ENCODE measurements at regions not wholly inside any gene's neighbourhood (a gene's known extent, or its start where the extent isn't known, plus 50 kb on each side); places are given as distances from the start of the nearest gene placed in this dataset.
"Not testable (repeated sequence)": the region's sequence is repeated elsewhere in the genome, so short reads cannot be mapped to it uniquely, and the experiment has no call there.

GRCh38 chr17:13092010-13092409, 74.2 kb upstream of the ELAC2 start:
- H3K23ac ChIP-seq (ENCODE audit: insufficient read length); H3K27ac ChIP-seq (ENCODE audit: low read depth, low read length); H3K4me3 ChIP-seq (ENCODE audit: extremely low read depth in 1 of 4, insufficient read depth in 2 of 4, low read depth in 3 of 4, low read length in 4 of 4); H3K56ac ChIP-seq (replicated peaks; ENCODE audit: insufficient read length, low read depth, low read length); H3K4me2 ChIP-seq (ENCODE audit: insufficient read depth in 1 of 2, low read depth in 2 of 2, low read length in 2 of 2); H3K23me2 ChIP-seq (ENCODE audit: low read depth, low read length); H2BK15ac ChIP-seq (ENCODE audit: low read length); H3K14ac ChIP-seq (ENCODE audit: insufficient read length); H2AK5ac ChIP-seq (ENCODE audit: low read depth, low read length); H4K20me1 ChIP-seq (replicated peaks in 1 of 2; ENCODE audit: control insufficient read depth in 1 of 2, insufficient read depth in 2 of 2, low read length in 2 of 2); H3K4ac ChIP-seq (replicated peaks; ENCODE audit: insufficient read length, low read depth, low read length); H3K36me3 ChIP-seq (ENCODE audit: control insufficient read depth in 2 of 4, insufficient read depth in 4 of 4, low read length in 3 of 4); H3K27me3 ChIP-seq (replicated peaks in 1 of 4; ENCODE audit: control insufficient read depth in 3 of 4, extremely low read depth in 1 of 4, insufficient read depth in 3 of 4, low read length in 3 of 4); H3K79me1 ChIP-seq (ENCODE audit: low read depth, low read length); H2AFZ ChIP-seq (ENCODE audit: low read length); H4K91ac ChIP-seq (replicated peaks; ENCODE audit: insufficient read length, low read length); H2BK120ac ChIP-seq (replicated peaks; ENCODE audit: low read depth, low read length); H4K5ac ChIP-seq (ENCODE audit: insufficient read length, low read depth, low read length); DNase-seq (ENCODE audit: low read depth in 1 of 2, low spot score in 2 of 2); H2BK20ac ChIP-seq (ENCODE audit: low read length); POLR2A ChIA-PET (ENCODE audit: partially characterized antibody); H3K18ac ChIP-seq (ENCODE audit: extremely low read depth, low read length); H3K9ac ChIP-seq (replicated peaks in 1 of 4; ENCODE audit: extremely low read depth in 1 of 4, low read depth in 3 of 4, low read length in 3 of 4); H2BK5ac ChIP-seq (ENCODE audit: low read depth, low read length); H3K4me1 ChIP-seq (replicated peaks in 1 of 4; ENCODE audit: control insufficient read depth in 3 of 4, insufficient read depth in 4 of 4, low read length in 3 of 4); H4K8ac ChIP-seq (ENCODE audit: extremely low read depth, insufficient read depth, low read length); H2BK12ac ChIP-seq (ENCODE audit: low read depth, low read length); H3K9me3 ChIP-seq (ENCODE audit: insufficient read depth in 2 of 2, low read depth in 1 of 2, low read length in 1 of 2); H3K79me2 ChIP-seq (ENCODE audit: control insufficient read depth in 1 of 2, insufficient read depth in 2 of 2, low read length in 2 of 2); FAIRE-seq: not testable (repeated sequence)
- 94% methylated on average over 5 of the region's 5 CpGs; no CpG with 5 or more reads in 1 of the 2 experiments for WGBS, 2 experiments (ENCODE audit: extremely low coverage in 1 of 2, insufficient coverage in 1 of 2, insufficient read length in 1 of 2, insufficient replicate concordance in 2 of 2, low coverage in 1 of 2, low lambda C conversion rate in 2 of 2, missing lambda C conversion rate in 1 of 2)
- CTCF ChIA-PET (ENCODE audit: partially characterized antibody): interaction anchor here (0.9 kb wide), 1 partner anchor 30 kb away, joined by 3 read pairs; no protein-coding TSS in a partner anchor
